Chondrocyte (in vitro differentiated cells): ENCODE measurements at regions not wholly inside any gene's neighbourhood (a gene's known extent, or its start where the extent isn't known, plus 50 kb on each side); places are given as distances from the start of the nearest gene placed in this dataset.

Source experiments
- DNase-seq: peaks from one replicate; pipeline ENCODE4 v3.0.0; 2021; ENCODE audit warnings: mixed read lengths, low spot score
- H3K27ac Mint-ChIP-seq: one replicate; pipeline ENCODE4 v1.8.0; 2021; ENCODE audit warnings: mild to moderate bottlenecking, moderate library complexity, mixed read lengths; ENCODE audit not compliant: unreplicated experiment
- H3K27me3 Mint-ChIP-seq: 2 replicates; pipeline ENCODE4 v1.8.0; 2021; ENCODE audit warnings: low read depth, mixed read lengths
- H3K36me3 Mint-ChIP-seq: 2 replicates; pipeline ENCODE4 v1.8.0; 2021; ENCODE audit warnings: low read depth, mixed read lengths
- H3K4me1 Mint-ChIP-seq: 2 replicates; pipeline ENCODE4 v1.8.0; 2021; ENCODE audit warnings: low read depth, mild to moderate bottlenecking, mixed read lengths
- H3K4me3 Mint-ChIP-seq: one replicate; pipeline ENCODE4 v1.8.0; 2021; ENCODE audit warnings: mild to moderate bottlenecking, moderate library complexity, mixed read lengths; ENCODE audit not compliant: unreplicated experiment
- H3K9me3 Mint-ChIP-seq: 2 replicates; pipeline ENCODE4 v1.8.0; 2021; ENCODE audit warnings: low read depth, mixed read lengths
- CTCF ChIP-seq: fragments of 200-600 bp; sonication (generic); IDR thresholded peaks from 2 replicates; pipeline ENCODE4 v1.5.0; 2021; ENCODE audit warnings: antibody characterized with exemption, mild to moderate bottlenecking, moderate library complexity

GRCh38 chr7:46449743-46450142, 528.7 kb upstream of the IGFBP3 start:
- Mint-ChIP-seq H3K27ac (no peak overlapping the region), H3K4me1 (peaks cover 5% of the 10 kb centered on the region), H3K4me3 (no peak overlapping the region), H3K9me3 (no peaks in the 10 kb centered on the region), H3K27me3 (no peaks in the 10 kb centered on the region), H3K36me3 (no peaks in the 10 kb centered on the region)
- no peak for DNase-seq
- no peak for TF ChIP-seq CTCF

GRCh38 chr7:46448478-46448877, 527.4 kb upstream of the IGFBP3 start:
- Mint-ChIP-seq H3K4me3 (no peak overlapping the region), H3K27me3 (no peaks in the 10 kb centered on the region), H3K4me1 (no peaks in the 10 kb centered on the region), H3K27ac (no peak overlapping the region), H3K36me3 (no peaks in the 10 kb centered on the region), H3K9me3 (no peaks in the 10 kb centered on the region)
- DNase-seq = no peak
- no peak for TF ChIP-seq CTCF

- H3K4me1 Mint-ChIP-seq = no peaks in the 10 kb centered on the region
- H3K9me3 Mint-ChIP-seq = no peaks in the 10 kb centered on the region
- no peaks in the 10 kb centered on the region for H3K36me3 Mint-ChIP-seq
- no peak for TF ChIP-seq CTCF
- DNase-seq = no peak
- H3K27me3 Mint-ChIP-seq = no peaks in the 10 kb centered on the region
- H3K4me3 Mint-ChIP-seq = no peak overlapping the region
- no peak overlapping the region for H3K27ac Mint-ChIP-seq
Observed at GRCh38 chr7:46446151-46446550, 525.1 kb upstream of the IGFBP3 start.

- no peak for DNase-seq
- Mint-ChIP-seq H3K9me3 (no peaks in the 10 kb centered on the region), H3K27ac (no peak overlapping the region), H3K27me3 (no peaks in the 10 kb centered on the region), H3K4me3 (no peak overlapping the region), H3K36me3 (no peaks in the 10 kb centered on the region), H3K4me1 (peaks cover 13% of the 10 kb centered on the region)
- no peak for TF ChIP-seq CTCF
Observed at GRCh38 chr7:46444256-46444655, 523.2 kb upstream of the IGFBP3 start.

- Mint-ChIP-seq H3K27ac (peak overlapping the region; percentile 52), H3K9me3 (peaks cover 15% of the 10 kb centered on the region)
Observed at GRCh38 chr7:46440186-46440585, 519.1 kb upstream of the IGFBP3 start.

More at GRCh38 chr7:46440186-46440585, 519.1 kb upstream of the IGFBP3 start:
- TF ChIP-seq CTCF = peak; percentile 33
- no peaks in the 10 kb centered on the region for H3K27me3 Mint-ChIP-seq
- no peak for DNase-seq
- peaks cover 15% of the 10 kb centered on the region for H3K4me1 Mint-ChIP-seq
- peaks cover 6% of the 10 kb centered on the region for H3K36me3 Mint-ChIP-seq
- no peak overlapping the region for H3K4me3 Mint-ChIP-seq
